ENCODE measurements at regions not wholly inside any gene's neighbourhood (a gene's known extent, or its start where the extent isn't known, plus 50 kb on each side); places are given as distances from the start of the nearest gene placed in this dataset.

DNA sequence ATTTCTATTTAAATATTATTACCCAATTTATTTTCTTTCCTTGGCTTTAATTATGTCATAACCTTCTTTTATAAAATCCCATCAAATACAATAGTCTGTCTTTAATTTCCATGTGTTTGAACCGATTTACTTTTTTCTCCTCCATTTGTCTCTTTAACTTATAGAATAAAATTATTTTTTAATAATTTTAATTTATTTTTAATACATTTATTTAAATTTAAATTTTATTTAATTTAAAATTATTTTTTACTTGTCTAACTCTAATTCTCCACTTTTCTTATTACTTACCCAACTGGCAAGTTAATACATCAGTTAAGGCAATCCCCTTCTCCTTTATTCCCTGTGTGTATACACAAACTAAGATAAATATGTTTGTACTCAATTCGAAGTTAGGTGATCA is 817.6 kb upstream of the NR2F2 start:
- H3K27me3 Mint-ChIP-seq (ENCODE audit: unreplicated experiment) = no peaks in the 10 kb centered on the region
- H3K4me3 Mint-ChIP-seq (ENCODE audit: low read depth, unreplicated experiment) = no peak overlapping the region
- BruUV-seq (replicated peaks) = no TSS peak
- H3K36me3 Mint-ChIP-seq (ENCODE audit: insufficient read depth, unreplicated experiment) = no peaks in the 10 kb centered on the region
- DNase-seq = no peak
- TF ChIP-seq, protein P1, sequence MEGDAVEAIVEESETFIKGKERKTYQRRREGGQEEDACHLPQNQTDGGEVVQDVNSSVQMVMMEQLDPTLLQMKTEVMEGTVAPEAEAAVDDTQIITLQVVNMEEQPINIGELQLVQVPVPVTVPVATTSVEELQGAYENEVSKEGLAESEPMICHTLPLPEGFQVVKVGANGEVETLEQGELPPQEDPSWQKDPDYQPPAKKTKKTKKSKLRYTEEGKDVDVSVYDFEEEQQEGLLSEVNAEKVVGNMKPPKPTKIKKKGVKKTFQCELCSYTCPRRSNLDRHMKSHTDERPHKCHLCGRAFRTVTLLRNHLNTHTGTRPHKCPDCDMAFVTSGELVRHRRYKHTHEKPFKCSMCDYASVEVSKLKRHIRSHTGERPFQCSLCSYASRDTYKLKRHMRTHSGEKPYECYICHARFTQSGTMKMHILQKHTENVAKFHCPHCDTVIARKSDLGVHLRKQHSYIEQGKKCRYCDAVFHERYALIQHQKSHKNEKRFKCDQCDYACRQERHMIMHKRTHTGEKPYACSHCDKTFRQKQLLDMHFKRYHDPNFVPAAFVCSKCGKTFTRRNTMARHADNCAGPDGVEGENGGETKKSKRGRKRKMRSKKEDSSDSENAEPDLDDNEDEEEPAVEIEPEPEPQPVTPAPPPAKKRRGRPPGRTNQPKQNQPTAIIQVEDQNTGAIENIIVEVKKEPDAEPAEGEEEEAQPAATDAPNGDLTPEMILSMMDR (IDR thresholded peaks at IDR 0.05; ENCODE audit: unreplicated experiment) = no peak
- intact Hi-C loops (cut with micrococcal nuclease; ENCODE audit: unreplicated experiment) = no loop called here
- H3K9me3 Mint-ChIP-seq (ENCODE audit: low read depth, unreplicated experiment) = peaks cover 3% of the 10 kb centered on the region
- no peaks in the 10 kb centered on the region for H3K4me1 Mint-ChIP-seq (ENCODE audit: low read depth, unreplicated experiment)
- H3K27ac Mint-ChIP-seq (ENCODE audit: unreplicated experiment) = no peak overlapping the region
- CTCF ChIA-PET = no interaction called here

DNA sequence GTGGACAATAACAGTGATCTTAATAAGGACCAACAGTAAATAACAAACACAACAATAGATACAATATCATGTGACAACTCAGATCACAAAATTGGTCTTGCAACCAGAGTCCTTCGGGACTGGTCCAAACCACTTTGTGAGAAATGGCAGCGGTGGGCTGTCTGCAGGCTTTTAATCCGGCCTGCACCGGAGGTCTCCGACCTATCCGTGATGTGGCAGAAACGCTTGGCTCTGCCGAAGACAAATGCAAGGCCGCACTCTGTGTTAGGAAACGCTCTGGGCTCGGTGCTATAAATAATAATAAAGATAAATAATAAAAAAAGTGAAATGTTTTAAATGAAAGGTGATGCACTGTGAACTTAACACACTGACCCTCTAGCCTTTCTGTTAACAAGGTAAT is 810.6 kb upstream of the NR2F2 start:
- H3K9me3 Mint-ChIP-seq (ENCODE audit: low read depth, unreplicated experiment) = peaks cover 2% of the 10 kb centered on the region
- BruUV-seq (replicated peaks) = no TSS peak
- no peaks in the 10 kb centered on the region for H3K4me1 Mint-ChIP-seq (ENCODE audit: low read depth, unreplicated experiment)
- H3K36me3 Mint-ChIP-seq (ENCODE audit: insufficient read depth, unreplicated experiment) = no peaks in the 10 kb centered on the region
- no peak overlapping the region for H3K27ac Mint-ChIP-seq (ENCODE audit: unreplicated experiment)
- H3K4me3 Mint-ChIP-seq (ENCODE audit: low read depth, unreplicated experiment) = no peak overlapping the region
- DNase-seq = no peak
- CTCF ChIA-PET = no interaction called here
- intact Hi-C loops (cut with micrococcal nuclease; ENCODE audit: unreplicated experiment) = no loop called here
- no peaks in the 10 kb centered on the region for H3K27me3 Mint-ChIP-seq (ENCODE audit: unreplicated experiment)
- TF ChIP-seq, protein P1 (IDR thresholded peaks at IDR 0.05; ENCODE audit: unreplicated experiment) = no peak

DNA sequence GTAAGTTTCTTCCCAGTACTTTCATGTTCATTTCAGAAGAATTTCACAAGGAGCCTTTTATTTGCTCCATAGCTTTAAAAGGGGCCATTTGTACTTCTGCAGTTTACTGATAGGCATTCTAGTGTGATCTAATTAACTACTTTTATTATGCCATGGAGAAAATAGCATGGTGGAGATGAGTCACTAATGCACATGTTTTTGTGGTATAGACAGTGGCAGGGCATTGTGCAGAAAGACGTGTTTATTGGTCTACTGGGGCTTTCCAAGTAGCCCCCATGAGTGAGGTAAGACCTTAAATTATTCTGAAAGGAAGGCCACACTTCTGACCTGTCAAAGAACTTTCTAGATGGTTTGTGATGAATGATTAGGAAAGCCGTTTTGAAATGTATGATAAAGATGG is 810.0 kb upstream of the NR2F2 start:
- no peaks in the 10 kb centered on the region for H3K36me3 Mint-ChIP-seq (ENCODE audit: insufficient read depth, unreplicated experiment)
- H3K4me1 Mint-ChIP-seq (ENCODE audit: low read depth, unreplicated experiment) = no peaks in the 10 kb centered on the region
- no TSS peak for BruUV-seq (replicated peaks)
- no peak overlapping the region for H3K27ac Mint-ChIP-seq (ENCODE audit: unreplicated experiment)
- CTCF ChIA-PET = no interaction called here
- no peak overlapping the region for H3K4me3 Mint-ChIP-seq (ENCODE audit: low read depth, unreplicated experiment)
- intact Hi-C loops (cut with micrococcal nuclease; ENCODE audit: unreplicated experiment) = no loop called here
- peaks cover 2% of the 10 kb centered on the region for H3K9me3 Mint-ChIP-seq (ENCODE audit: low read depth, unreplicated experiment)
- TF ChIP-seq, protein P1 (IDR thresholded peaks at IDR 0.05; ENCODE audit: unreplicated experiment) = no peak
- H3K27me3 Mint-ChIP-seq (ENCODE audit: unreplicated experiment) = no peaks in the 10 kb centered on the region
- DNase-seq = no peak

GRCh38 chr15:95520922-95521321 is 809.6 kb upstream of the NR2F2 start:
- DNase-seq = no peak
- no peaks in the 10 kb centered on the region for H3K27me3 Mint-ChIP-seq (ENCODE audit: unreplicated experiment)
- no TSS peak for BruUV-seq (replicated peaks)
- intact Hi-C loops (cut with micrococcal nuclease; ENCODE audit: unreplicated experiment) = no loop called here
- CTCF ChIA-PET = no interaction called here
- H3K27ac Mint-ChIP-seq (ENCODE audit: unreplicated experiment) = no peak overlapping the region
- peaks cover 2% of the 10 kb centered on the region for H3K9me3 Mint-ChIP-seq (ENCODE audit: low read depth, unreplicated experiment)
- TF ChIP-seq, protein P1 (IDR thresholded peaks at IDR 0.05; ENCODE audit: unreplicated experiment) = no peak
- H3K4me3 Mint-ChIP-seq (ENCODE audit: low read depth, unreplicated experiment) = no peak overlapping the region
- no peaks in the 10 kb centered on the region for H3K4me1 Mint-ChIP-seq (ENCODE audit: low read depth, unreplicated experiment)
- no peaks in the 10 kb centered on the region for H3K36me3 Mint-ChIP-seq (ENCODE audit: insufficient read depth, unreplicated experiment)

DNA sequence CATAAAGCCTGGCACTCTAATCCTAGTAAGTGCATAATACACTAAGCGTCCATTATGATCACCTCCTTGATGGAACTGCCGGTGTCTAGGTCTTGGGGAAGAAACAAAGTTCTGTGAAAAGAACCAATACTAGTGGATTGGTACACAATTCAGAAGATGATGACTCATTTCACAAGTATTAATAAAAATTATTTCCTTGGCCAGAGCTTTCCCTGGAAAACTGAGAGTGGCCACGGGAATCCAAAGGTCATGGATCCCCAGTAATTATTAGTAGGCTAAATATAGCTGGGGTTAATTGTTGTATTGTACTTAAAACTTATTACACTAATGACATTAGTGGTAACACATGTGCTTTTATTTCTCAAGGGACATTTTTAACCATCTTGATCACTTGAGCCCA is 808.0 kb upstream of the NR2F2 start:
- no TSS peak for BruUV-seq (replicated peaks)
- H3K4me1 Mint-ChIP-seq (ENCODE audit: low read depth, unreplicated experiment) = no peaks in the 10 kb centered on the region
- H3K27me3 Mint-ChIP-seq (ENCODE audit: unreplicated experiment) = no peaks in the 10 kb centered on the region
- CTCF ChIA-PET = interaction anchor here (0.6 kb wide), 1 partner anchor 316 kb away, joined by 3 read pairs; no protein-coding TSS in a partner anchor
- no peak overlapping the region for H3K27ac Mint-ChIP-seq (ENCODE audit: unreplicated experiment)
- TF ChIP-seq, protein P1 (IDR thresholded peaks at IDR 0.05; ENCODE audit: unreplicated experiment) = no peak
- H3K36me3 Mint-ChIP-seq (ENCODE audit: insufficient read depth, unreplicated experiment) = no peaks in the 10 kb centered on the region
- H3K9me3 Mint-ChIP-seq (ENCODE audit: low read depth, unreplicated experiment) = peaks cover 2% of the 10 kb centered on the region
- no peak overlapping the region for H3K4me3 Mint-ChIP-seq (ENCODE audit: low read depth, unreplicated experiment)
- intact Hi-C loops (cut with micrococcal nuclease; ENCODE audit: unreplicated experiment) = no loop called here
- no peak for DNase-seq

All from Calu3 (cell line).